Smooth muscle cell (in vitro differentiated cells): ENCODE measurements at regions not wholly inside any gene's neighbourhood (a gene's known extent, or its start where the extent isn't known, plus 50 kb on each side); places are given as distances from the start of the nearest gene placed in this dataset.

ENCODE experiments used
- DNase-seq: peaks from one replicate; lab custom pipeline; 2025; ENCODE audit not compliant: unreplicated experiment; lab: John Stamatoyannopoulos, UW
- H2AFZ ChIP-seq: fragments of 200-600 bp; sonication (generic); 2 replicates; pipeline ENCODE4 v1.6.0; 2016; ENCODE audit warnings: antibody characterized with exemption, low read depth, mild to moderate bottlenecking
- H3F3A ChIP-seq: fragments of 200-600 bp; sonication (generic); 2 replicates; pipeline ENCODE4 v1.6.0; 2017; ENCODE audit warnings: antibody characterized with exemption, low read depth
- H3K27ac ChIP-seq: fragments of 200-600 bp; sonication (generic); 2 replicates; pipeline ENCODE4 v1.5.1; 2016; ENCODE audit warnings: low read depth, mild to moderate bottlenecking
- H3K27me3 ChIP-seq: fragments of 200-600 bp; sonication (generic); 2 replicates; pipeline ENCODE4 v1.6.1; 2016; ENCODE audit warnings: low read depth, mild to moderate bottlenecking
- H3K36me3 ChIP-seq: fragments of 200-600 bp; sonication (generic); 2 replicates; pipeline ENCODE4 v1.5.1; 2016; ENCODE audit warnings: low read depth
- H3K4me1 ChIP-seq: fragments of 200-600 bp; sonication (generic); 2 replicates; pipeline ENCODE4 v1.5.1; 2016; ENCODE audit warnings: low read depth
- H3K4me2 ChIP-seq: fragments of 200-600 bp; sonication (generic); 2 replicates; pipeline ENCODE4 v1.6.0; 2016; ENCODE audit warnings: mild to moderate bottlenecking
- H3K4me3 ChIP-seq: fragments of 200-600 bp; sonication (generic); 2 replicates; pipeline ENCODE4 v1.5.1; 2016; ENCODE audit warnings: mild to moderate bottlenecking
- H3K79me2 ChIP-seq: fragments of 200-600 bp; sonication (generic); 2 replicates; pipeline ENCODE4 v1.6.0; 2016; ENCODE audit warnings: low read depth, mild to moderate bottlenecking
- H3K9ac ChIP-seq: fragments of 200-600 bp; sonication (generic); 2 replicates; pipeline ENCODE4 v1.6.0; 2016; ENCODE audit warnings: low read depth
- H3K9me3 ChIP-seq: fragments of 200-600 bp; sonication (generic); replicated peaks from 2 replicates; pipeline ENCODE4 v1.5.1; 2016; ENCODE audit warnings: low read depth
- H4K20me1 ChIP-seq: fragments of 200-600 bp; sonication (generic); 2 replicates; pipeline ENCODE4 v1.6.0; 2016; ENCODE audit warnings: low read depth
- CTCF ChIP-seq: fragments of 200-600 bp; sonication (generic); IDR thresholded peaks from 2 replicates; pipeline ENCODE4 v1.5.1; 2017; ENCODE audit warnings: borderline replicate concordance, mild to moderate bottlenecking, antibody characterized with exemption; ENCODE audit not compliant: insufficient read depth, poor library complexity, severe bottlenecking
- WGBS: methylation state at CpG from one replicate; pipeline ENCODE4 v1.1.7; 2016; ENCODE audit warnings: low lambda C conversion rate; 5-methylcytosine and 5-hydroxymethylcytosine counted together

- no peak overlapping the region for H3K9ac ChIP-seq
- H2AFZ ChIP-seq = no peak overlapping the region
- peaks cover 6% of the 10 kb centered on the region for H3K36me3 ChIP-seq
- H3K9me3 ChIP-seq = no peaks in the 10 kb centered on the region
- H3K79me2 ChIP-seq = no peaks in the 10 kb centered on the region
- no peak overlapping the region for H3K27ac ChIP-seq
- no peaks in the 10 kb centered on the region for H3K27me3 ChIP-seq
- no peak overlapping the region for H3K4me3 ChIP-seq
- H3K4me1 ChIP-seq = no peaks in the 10 kb centered on the region
- no peaks in the 10 kb centered on the region for H3F3A ChIP-seq
- H4K20me1 ChIP-seq = no peaks in the 10 kb centered on the region
- DNase-seq = no peak
- 100% methylated on average over 2 of the region's 2 CpGs for WGBS
- no peak overlapping the region for H3K4me2 ChIP-seq
- TF ChIP-seq CTCF = no peak
These were observed 57.7 kb downstream of the DNAAF9 start for GRCh38 chr20:3349786-3350185.

GRCh38 chr20:3342766-3343165 is 64.7 kb downstream of the DNAAF9 start:
- H2AFZ ChIP-seq = no peak overlapping the region
- TF ChIP-seq CTCF = no peak
- H4K20me1 ChIP-seq = no peaks in the 10 kb centered on the region
- H3K4me2 ChIP-seq = no peak overlapping the region
- no peak overlapping the region for H3K27ac ChIP-seq
- no peak overlapping the region for H3K9ac ChIP-seq
- H3K79me2 ChIP-seq = no peaks in the 10 kb centered on the region
- H3K9me3 ChIP-seq = no peaks in the 10 kb centered on the region
- peaks cover 6% of the 10 kb centered on the region for H3K36me3 ChIP-seq
- WGBS = 94% methylated on average over 3 of the region's 3 CpGs
- no peaks in the 10 kb centered on the region for H3K4me1 ChIP-seq
- H3K27me3 ChIP-seq = no peaks in the 10 kb centered on the region
- no peak for DNase-seq
- no peak overlapping the region for H3K4me3 ChIP-seq
- no peaks in the 10 kb centered on the region for H3F3A ChIP-seq

GRCh38 chr20:3340443-3340842 is 67.0 kb downstream of the DNAAF9 start:
- WGBS = 90% methylated on average over 9 of the region's 9 CpGs
- H2AFZ ChIP-seq = no peak overlapping the region
- no peaks in the 10 kb centered on the region for H4K20me1 ChIP-seq
- no peaks in the 10 kb centered on the region for H3K9me3 ChIP-seq
- DNase-seq = no peak
- no peaks in the 10 kb centered on the region for H3K4me1 ChIP-seq
- no peaks in the 10 kb centered on the region for H3K27me3 ChIP-seq
- H3K9ac ChIP-seq = no peak overlapping the region
- H3K4me2 ChIP-seq = no peak overlapping the region
- no peak overlapping the region for H3K27ac ChIP-seq
- H3K36me3 ChIP-seq = no peaks in the 10 kb centered on the region
- H3F3A ChIP-seq = no peaks in the 10 kb centered on the region
- TF ChIP-seq CTCF = no peak
- no peak overlapping the region for H3K4me3 ChIP-seq
- no peaks in the 10 kb centered on the region for H3K79me2 ChIP-seq

- no peaks in the 10 kb centered on the region for H3K79me2 ChIP-seq
- no peaks in the 10 kb centered on the region for H4K20me1 ChIP-seq
- H3K4me1 ChIP-seq = no peaks in the 10 kb centered on the region
- H3K27me3 ChIP-seq = no peaks in the 10 kb centered on the region
- H3K4me2 ChIP-seq = no peak overlapping the region
- no peak overlapping the region for H3K27ac ChIP-seq
- no peaks in the 10 kb centered on the region for H3F3A ChIP-seq
- no peak for TF ChIP-seq CTCF
- DNase-seq = no peak
- no peaks in the 10 kb centered on the region for H3K9me3 ChIP-seq
- no peaks in the 10 kb centered on the region for H3K36me3 ChIP-seq
- WGBS = 100% methylated on average over 1 of the region's 1 CpG
- H3K4me3 ChIP-seq = no peak overlapping the region
- no peak overlapping the region for H3K9ac ChIP-seq
- H2AFZ ChIP-seq = no peak overlapping the region
These were observed 67.9 kb downstream of the DNAAF9 start for GRCh38 chr20:3339571-3339970.
